ENCODE measurements at regions not wholly inside any gene's neighbourhood (a gene's known extent, or its start where the extent isn't known, plus 50 kb on each side); places are given as distances from the start of the nearest gene placed in this dataset.

GRCh38 chr4:45638641-45639040 is 485.2 kb downstream of the GABRG1 start:
- no peak for DNase-seq

- DNase-seq: no peak
These were observed 487.7 kb downstream of the GABRG1 start for GRCh38 chr4:45636175-45636574.

- DNase-seq: no peak
These were observed 494.1 kb downstream of the GABRG1 start for GRCh38 chr4:45629717-45630116.

GRCh38 chr4:45621971-45622370 is 501.9 kb downstream of the GABRG1 start:
- DNase-seq: peak; percentile 27

GRCh38 chr4:45620808-45621207 is 503.0 kb downstream of the GABRG1 start:
- no peak for DNase-seq

GRCh38 chr4:45596379-45597101 is 527.3 kb downstream of the GABRG1 start:
- DNase-seq: no peak

- DNase-seq: no peak
These were observed 543.5 kb downstream of the GABRG1 start for GRCh38 chr4:45580334-45580733.

- DNase-seq: no peak
These were observed 545.0 kb downstream of the GABRG1 start for GRCh38 chr4:45578874-45579273.

GRCh38 chr4:45576275-45576674 is 547.6 kb downstream of the GABRG1 start:
- DNase-seq: no peak

- DNase-seq: no peak
These were observed 554.2 kb downstream of the GABRG1 start for GRCh38 chr4:45569619-45570018.

- DNase-seq: no peak
These were observed 555.2 kb downstream of the GABRG1 start for GRCh38 chr4:45568694-45569093.

GRCh38 chr4:45566896-45567603 is 556.8 kb downstream of the GABRG1 start:
- no peak for DNase-seq

- DNase-seq: peak; percentile 14
These were observed 569.4 kb downstream of the GABRG1 start for GRCh38 chr4:45554423-45554822.

GRCh38 chr4:45550766-45551366 is 573.0 kb downstream of the GABRG1 start:
- DNase-seq: no peak

- DNase-seq: no peak
These were observed 584.6 kb downstream of the GABRG1 start for GRCh38 chr4:45539142-45539814.

GRCh38 chr4:45530498-45530897 is 593.4 kb downstream of the GABRG1 start:
- no peak for DNase-seq

GRCh38 chr4:45527160-45527559 is 596.7 kb downstream of the GABRG1 start:
- DNase-seq: no peak

- no peak for DNase-seq
These were observed 605.0 kb downstream of the GABRG1 start for GRCh38 chr4:45518832-45519231.

GRCh38 chr4:45502471-45502870 is 621.4 kb downstream of the GABRG1 start:
- DNase-seq: no peak

GRCh38 chr4:45484740-45485139 is 639.1 kb downstream of the GABRG1 start:
- DNase-seq: no peak

- no peak for DNase-seq
These were observed 641.5 kb downstream of the GABRG1 start for GRCh38 chr4:45482346-45482745.

- DNase-seq: no peak
These were observed 646.5 kb downstream of the GABRG1 start for GRCh38 chr4:45477311-45477733.

GRCh38 chr4:45475548-45475947 is 648.3 kb downstream of the GABRG1 start:
- DNase-seq: no peak

- no peak for DNase-seq
These were observed 651.4 kb downstream of the GABRG1 start for GRCh38 chr4:45472490-45472889.

All from fibroblast of upper back skin (primary cell).